M059J (cell line): ENCODE measurements at regions not wholly inside any gene's neighbourhood (a gene's known extent, or its start where the extent isn't known, plus 50 kb on each side); places are given as distances from the start of the nearest gene placed in this dataset.

ENCODE experiments used
- DNase-seq: peaks from one replicate; pipeline ENCODE4 v3.0.0-alpha.2; 2012; ENCODE audit warnings: low read depth

DNA sequence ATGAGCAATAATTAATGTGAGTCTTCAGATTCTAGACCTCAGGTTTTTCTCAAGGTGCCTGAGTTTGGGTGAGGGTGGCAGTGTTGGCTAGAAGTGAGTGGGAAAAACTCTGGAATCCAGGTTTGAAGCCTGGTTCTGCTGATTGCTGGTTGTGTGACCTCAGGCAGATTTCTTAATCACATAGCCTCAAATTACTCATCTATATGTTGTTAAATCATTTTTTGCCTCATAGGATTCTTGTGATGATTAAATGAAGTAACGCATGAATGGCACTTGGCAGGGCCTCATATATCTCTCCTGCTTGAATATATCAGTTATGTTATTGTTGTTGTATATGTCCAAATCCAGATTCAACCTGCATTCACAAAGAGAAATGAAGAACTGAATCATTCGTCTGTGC, 60.5 kb downstream of the NR2F2 start:
- DNase-seq = peak; percentile 10

DNA sequence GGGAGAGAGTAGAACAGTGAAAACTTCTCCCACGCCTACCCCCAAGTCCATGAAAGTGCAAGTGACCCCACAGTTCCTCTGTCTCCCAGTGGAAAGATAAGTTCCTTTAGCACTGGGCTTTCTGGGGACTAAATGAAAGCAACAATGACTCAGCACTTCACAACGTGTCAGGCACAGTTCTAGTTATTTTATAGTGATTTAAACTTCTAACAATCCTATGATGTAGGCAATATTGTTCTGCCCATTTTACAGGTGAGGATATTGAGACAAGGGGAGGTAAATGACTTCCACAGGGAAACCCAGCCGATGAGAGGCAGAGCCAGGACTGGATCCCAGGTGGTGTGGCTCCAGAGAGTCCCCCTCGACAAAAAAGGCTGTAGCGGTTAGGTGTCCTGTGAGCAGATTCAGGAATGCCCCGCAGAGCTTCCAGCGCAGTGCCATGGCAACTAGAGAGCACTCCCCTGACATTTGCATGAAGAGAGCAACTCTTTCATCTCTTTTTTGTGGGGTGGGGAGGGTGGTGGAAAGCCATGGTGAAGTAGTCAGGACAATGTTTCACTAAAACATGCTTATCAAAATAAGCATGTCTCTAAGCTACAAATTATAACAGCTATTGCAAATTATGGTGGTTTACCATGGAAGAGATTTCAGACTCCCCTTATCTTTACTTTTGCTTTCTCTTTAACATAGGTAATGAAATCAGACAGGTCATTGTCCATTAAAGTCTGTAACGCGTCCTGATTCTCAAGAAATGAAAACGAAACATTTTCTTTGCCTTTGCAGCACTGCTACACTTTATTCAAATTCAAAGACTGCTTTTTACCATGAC, 62.1 kb downstream of the NR2F2 start:
- peak; percentile 47 for DNase-seq

DNA sequence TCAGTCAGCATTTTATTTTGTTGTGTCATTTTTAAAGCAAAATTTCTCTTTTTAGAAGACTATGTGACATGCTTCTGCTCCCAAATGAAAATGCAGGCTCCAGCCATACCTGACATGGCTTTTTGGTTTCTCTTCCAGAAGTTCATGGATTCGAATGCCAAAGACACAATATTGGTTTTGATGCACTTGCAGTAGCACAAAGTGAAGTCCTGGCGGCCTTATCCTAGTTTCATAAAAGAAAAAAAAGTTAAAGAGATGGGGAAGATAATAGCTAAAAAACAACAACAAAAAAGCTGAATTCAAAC, 62.7 kb downstream of the NR2F2 start:
- no peak for DNase-seq

DNA sequence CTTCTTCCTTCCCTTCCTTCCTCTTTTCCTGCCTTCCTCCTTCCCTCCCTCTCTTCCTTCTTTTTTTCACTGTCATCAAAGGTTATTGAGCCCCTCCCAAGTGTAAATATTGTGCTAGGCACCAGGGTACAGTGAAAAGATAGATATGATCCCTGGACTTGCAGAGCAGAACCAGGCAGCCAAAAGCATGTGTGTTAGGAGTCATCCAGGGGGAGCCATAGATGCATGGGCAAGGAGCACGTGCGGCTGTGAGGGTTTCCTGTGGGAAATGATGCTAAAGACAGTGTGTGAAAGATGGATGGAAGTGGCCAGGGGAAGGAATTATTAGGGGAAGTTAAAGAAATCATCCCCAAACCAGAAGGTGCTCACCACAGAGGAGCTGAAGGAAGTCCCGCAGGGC, 65.2 kb downstream of the NR2F2 start:
- DNase-seq = no peak

DNA sequence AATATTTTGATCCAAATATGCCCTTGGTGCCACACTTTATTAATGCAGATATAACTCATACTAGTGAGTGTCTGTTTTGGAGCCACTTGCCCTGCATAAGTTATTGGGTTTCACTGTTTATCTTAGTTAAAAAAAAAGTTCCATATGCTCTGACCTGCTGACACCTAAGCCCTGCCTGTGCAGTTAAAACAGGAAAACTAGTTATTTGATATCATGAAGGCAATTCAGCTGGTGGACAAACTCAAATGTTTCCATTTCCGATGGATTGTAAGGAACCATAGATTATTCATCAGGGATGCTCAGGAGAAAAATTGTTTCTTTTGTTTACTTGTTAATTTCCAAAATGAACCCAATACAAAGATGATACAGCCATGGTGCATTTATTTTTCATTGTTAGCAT, 68.3 kb downstream of the NR2F2 start:
- DNase-seq = no peak

DNA sequence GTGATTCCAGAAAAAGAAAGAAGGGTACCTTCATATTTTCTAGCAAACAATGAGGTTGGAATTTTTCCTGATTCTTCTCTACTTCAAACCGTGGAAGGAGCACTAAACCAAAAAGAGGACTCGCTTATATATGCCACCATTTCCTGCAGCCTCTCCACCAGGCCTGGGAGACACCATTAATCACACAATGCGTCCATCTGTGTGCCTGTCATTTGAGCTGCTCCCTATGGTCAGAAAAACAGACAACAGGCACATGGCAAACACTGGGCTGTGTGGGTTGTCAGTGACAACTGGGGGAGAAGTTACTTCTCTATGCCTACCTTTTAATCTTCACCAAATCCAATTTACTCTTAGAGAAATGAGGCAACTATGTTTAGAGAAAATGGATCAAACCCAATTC, 71.9 kb downstream of the NR2F2 start:
- DNase-seq = no peak

DNA sequence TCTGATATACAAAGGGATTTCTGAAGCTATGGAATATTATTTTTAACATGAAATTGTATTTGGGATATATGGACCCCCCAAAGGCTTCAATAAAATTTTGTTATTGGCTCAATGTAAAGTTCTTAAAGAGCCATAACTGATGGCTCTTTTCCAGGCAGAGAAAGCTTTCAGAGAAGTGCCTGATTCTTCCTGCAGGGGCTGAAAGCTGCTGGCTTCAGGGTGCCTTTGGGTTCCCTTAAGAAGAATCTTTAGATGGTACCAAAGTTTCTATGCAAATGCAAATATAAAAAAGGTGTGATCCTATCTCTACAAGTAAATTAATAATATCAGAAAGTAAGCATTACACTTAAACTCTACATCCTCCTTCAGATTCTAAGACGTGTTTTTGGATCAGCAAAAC, 72.6 kb downstream of the NR2F2 start:
- no peak for DNase-seq

DNA sequence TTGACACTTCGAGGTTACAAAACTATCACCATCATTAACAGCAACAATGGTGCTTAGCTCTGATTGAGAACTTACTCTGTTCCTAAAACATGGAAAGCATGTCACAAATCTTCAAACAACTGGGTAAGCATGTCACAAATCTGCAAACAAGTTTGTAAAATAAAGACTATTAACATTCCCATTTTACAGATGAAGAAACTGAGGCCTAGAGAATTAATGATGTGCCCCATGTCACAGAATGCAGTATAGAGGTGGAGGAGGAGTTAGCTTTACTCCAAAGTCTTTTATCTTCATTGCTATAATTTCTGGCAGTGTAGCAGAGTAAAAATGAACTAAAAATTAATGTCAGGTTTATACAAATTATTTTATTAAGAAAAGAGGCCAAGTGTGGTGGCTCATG, 73.4 kb downstream of the NR2F2 start:
- DNase-seq = no peak

DNA sequence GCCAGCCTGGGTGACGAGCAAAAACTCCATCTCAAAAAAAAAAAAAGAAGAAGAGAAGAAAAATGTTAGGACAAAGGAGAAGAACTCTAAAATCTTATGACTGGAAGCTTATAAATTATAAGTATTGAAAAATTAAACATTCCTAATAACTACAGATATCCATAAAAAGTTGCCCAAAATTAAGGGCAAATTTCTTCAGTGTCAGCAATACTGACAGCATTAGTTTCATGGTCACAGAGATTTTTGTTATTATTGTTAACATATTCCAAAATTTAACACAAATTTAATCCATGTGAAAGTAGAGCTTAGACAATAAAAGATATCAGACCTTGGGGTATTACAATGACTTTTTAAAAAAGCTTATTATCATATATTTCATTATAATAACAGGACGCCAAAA, 74.1 kb downstream of the NR2F2 start:
- no peak for DNase-seq

DNA sequence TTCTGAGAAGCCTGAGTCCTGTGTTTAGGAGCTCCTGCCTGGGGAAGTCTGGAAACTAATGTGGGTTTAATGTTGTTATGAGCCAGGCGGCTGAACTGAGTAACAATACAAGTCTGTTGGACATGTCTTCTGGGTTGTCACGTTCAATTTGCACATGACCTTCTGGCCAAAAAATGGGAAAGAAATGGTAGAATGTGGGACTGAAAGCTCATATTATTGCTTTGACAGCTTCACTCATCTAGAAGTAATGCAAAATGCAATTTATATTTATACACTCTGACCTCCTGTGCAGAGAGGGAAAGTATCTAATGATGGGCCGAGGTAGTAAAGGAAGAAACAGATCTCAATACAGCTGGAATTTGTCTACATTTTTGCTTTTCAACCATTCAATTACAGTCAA, 75.8 kb downstream of the NR2F2 start:
- no peak for DNase-seq

DNA sequence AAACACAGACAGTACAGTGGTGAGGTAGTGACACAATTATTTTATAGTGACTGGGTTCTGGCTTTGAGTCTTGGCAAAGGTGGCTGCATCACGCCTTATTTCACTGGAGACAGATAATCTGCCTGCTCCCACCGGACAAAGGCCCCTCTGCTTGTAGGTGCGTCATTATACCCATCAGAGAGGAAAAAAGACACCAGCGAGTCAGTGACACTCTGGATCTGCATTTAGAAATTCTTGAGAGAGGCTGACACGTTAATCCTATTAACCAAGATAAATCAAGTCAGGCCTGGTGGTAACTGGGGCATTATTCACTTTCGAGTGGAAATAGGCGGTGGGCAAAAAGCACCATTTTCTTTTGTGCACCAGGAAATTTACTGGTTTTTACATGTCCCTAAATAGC, 76.2 kb downstream of the NR2F2 start:
- DNase-seq = no peak

DNA sequence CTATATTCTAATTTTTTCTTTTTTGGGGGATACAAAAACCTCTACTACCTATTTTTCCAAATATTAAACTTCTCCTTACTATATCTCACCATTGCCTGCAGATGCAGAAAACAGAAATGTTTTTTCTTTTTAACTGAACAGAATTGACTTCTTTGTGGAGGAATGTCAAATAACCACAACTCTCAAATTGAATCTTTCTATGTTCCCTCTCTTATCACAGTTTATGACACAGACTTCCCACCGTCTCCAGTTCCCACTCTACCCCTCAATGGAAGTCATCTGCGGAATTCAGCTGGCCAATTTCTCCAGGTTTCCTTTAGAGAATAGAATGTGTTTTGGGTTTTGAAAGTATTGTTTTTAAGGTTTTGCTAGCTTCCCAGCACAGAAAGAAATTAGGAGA, 77.0 kb downstream of the NR2F2 start:
- no peak for DNase-seq

DNA sequence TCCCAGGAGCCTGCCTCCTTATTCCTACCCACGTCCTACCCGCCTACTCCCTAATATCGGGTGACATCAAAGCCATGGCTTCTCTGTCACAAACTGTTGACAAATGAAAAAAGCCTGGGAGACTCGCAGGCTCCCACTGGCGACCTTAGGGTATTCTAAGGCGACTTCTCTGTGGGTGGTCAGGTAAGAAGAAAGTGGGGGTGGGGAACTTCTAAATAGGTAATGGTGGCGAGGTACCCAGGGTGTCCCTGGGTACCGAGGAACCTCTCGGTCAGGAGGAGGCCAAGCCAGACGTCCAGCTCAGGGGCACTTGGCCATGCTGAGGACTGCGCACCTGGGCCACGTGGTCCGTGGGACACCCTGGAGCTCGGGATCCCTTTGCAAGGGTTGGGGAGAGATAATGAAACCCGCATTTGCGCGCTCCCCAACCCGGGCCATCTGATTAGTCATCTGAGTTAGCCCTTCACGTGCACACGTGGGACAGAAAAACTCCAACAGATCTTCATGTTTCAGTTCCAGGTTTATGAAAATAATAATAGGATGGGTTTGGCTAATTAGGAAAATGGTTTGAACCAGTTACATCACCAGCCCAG, 78.2 kb downstream of the NR2F2 start:
- DNase-seq = no peak

DNA sequence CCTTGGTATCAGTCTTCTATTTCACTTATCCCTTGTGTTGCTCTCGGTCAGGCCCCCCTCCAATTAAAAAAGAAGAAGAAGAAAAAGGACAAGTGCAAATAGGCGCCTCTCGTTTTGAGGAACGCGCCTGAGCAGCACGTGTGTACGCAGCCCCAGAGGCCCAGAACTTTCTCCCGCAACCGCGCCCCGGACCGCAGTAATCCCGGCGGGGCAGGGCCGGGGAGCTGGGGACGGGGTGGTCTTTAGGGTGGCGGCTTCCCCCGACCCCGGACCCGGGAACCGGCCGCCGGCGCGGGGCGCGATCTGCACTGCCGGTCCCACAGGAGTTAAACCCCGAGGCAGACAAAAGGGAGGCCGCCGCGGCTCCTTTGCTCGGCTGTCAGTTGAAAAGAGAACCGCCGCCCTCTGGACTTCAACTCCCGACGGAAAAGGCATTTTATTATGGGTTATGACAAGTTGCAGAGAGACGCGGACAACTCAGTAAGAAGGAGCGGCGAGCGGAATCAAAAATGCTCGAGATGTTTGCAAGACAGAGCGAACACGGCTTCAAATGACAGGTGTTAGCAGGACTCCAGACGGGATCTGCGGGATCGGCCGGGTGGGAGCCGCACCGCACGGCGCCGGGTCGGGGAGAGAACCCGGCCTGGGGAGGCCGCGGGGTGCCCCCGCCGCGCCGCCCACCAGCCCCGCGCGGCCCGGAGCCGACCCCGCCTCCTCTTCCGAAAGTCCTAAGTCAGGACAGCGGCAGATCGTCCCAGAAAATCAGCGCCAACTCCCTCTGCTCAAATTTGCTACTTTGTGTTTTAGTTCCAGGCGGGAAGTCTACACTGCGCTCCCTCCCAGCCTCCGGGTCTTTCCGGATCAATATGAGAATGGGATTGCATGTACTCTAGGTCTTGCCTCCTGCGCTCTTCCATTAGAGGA, 79.0 kb downstream of the NR2F2 start:
- DNase-seq = no peak

DNA sequence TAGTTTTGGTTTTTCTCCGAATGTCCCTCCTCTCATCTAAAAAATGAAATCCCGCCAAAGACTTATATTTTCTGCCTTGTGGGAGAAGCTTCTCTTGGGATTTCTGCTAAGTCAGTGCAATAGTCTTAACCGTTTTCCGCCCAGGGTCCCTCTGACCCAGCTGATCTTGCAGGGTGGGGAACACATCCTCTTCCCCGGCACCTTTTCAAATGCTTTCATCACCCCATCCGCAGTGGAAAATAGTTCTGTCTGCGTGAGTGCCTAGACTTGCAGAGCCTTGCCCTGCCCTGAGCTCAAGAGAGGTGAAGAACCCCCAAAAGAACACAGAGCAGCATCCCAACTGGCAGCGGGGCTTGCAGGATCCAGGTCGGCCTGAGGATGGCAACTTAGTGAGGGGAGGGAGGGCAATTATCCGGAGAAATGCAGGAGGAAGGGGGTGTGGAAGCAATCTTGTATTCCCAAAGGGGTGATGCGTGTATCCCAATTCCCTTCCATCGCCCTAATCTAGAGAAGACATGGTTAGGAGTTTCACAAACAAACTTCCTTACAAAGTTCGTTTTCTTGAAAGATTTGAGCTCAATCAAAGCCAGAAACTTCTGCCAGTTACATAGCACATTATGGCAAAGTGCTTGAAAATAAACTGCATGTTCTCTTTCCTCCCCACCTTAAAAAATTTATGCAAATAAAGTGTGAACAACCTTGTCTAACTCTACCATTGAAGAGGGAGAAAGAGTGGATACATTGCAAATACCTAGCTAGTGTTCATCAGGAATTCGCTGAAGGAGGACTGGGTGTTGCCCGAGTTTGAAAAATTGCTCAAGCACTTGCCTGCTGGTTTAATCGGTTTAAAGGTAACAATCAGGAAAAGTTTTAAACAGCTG, 79.9 kb downstream of the NR2F2 start:
- DNase-seq = no peak

DNA sequence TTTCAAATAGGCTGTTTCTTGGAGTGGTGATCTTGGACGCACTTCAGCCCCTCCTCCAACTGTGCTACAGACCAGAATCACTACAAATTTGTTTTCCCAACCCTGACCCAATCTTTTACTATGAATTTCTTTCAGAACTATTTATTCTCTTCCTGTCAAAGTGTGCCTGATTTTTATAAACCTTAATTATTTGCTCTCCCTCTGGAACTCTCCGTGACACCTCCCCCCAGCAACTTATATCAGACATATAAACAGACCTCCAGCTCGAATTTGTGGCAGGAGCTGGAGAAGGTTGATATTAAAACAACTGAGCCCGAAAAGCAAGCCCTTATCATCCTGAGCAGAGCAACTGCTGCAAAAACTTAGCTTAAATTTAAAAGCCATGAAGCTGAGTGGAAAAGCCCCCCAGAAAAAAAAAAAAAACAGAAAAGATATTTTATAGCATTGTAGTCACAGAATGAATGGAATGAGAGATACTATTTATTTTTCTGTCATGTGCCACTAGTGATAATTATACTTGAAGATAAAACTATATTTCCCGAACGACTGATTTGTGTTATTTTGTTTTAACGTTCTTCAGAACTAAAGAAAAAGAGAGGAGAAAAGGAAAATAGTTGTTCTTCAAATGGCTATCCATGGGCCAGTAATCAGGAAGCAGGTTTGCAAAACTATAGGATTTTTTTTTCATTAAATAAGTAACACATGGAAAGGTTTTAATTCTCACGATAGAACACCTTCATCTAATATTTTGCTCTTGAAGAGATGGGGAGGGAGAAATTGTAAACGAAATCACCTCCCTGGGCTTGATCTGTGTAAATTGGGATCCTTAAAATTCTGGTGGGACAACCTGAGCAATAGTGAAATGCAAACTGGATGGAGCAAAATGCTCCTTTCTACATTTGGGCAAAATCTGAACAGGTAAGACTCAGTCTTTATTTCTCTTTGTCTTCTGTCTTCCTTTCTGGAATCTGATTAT, 80.8 kb downstream of the NR2F2 start:
- DNase-seq = no peak

DNA sequence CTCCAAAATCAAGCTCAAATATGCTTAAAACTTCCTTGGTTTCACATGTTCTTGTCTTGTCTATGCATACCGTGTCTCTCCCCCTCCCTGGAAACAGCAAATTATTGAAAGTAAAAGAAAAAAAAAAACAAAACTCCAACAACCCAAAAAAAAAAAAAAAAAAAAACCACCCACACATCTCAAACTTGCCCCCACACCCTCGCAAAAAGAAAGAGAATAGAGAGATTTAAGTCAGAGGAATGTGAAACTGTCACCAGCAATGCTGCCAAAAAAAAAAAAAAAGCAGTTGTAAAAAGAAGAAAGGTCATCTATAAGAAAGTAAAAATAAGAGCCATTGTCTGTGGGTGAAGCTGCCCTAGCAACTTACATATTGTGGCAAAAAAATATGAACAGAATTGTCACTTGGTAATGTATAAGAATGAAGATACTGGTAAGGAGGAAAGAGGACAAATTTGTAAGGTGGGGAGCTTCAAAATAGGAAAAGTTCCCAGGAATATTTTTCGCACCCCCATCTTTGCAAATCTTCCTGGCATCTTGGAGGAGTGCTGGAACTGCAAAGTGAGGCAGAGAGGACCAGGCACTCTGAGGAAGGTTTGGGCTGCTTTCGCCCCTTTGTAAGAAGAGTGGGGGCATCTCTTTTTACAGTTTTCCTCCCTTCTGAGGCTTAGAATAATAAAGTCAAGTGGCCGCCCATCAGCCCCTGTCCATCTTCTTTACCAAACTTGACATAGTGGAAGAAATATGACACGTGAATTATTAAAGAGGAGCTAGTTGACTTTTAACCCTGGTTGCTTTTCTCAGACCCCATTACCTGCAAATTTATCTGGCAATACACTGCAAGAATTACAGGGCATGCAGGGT, 81.8 kb downstream of the NR2F2 start:
- DNase-seq = no peak

DNA sequence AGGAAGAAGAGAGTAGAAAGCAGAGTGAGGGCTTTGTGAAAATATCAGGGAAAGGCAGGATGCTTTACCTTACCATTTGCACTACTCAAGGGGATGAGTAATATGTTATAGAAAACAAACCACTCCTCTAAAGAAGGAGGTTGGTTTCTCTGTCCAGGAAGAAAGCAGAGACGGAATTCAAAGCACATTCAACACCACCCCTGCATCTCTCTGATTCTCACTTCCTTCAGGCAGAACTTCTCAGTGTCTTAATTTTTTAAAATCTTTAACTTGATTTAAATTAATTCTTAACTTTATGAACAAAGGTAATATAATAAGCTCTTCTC, 82.4 kb downstream of the NR2F2 start:
- no peak for DNase-seq

DNA sequence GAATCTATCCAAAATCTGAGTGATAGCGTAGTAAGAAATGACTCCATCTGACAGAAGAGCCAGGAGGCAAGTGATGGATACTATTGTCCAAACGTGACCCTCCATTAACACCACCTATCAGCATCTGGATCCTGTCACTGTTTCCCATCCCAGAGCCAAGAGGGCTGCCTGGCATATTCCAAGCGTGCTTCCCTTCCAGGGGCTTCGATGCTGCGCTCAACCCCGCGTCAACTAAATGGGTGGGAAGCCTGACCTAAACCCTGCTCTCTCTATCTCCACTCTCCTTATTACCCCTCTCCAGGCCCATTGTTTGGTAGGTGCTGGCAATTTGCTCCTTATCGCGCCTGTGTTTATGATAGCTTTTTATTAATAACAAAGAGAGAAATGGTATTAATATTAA, 83.2 kb downstream of the NR2F2 start:
- DNase-seq = no peak

DNA sequence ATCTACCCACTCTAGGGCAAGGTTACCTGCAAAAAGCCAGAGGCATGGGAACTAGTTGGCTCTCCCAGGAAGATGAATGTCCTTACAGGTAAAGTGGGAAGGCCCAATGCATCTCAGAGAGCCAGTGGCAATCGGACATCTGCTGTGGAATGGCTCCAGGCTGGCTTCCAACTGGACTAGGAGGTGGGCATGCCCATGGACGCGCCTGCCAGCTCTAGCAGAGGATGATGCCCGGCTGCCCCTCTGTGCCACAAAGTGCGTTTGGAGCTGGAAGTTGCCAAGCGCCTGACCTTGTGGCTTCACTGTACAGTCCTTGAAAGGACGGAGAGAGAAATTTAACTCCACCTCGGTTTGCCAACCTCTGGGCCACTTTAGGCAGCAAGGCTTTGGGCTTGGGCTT, 84.4 kb downstream of the NR2F2 start:
- DNase-seq = no peak
